ENCODE measurements at regions not wholly inside any gene's neighbourhood (a gene's known extent, or its start where the extent isn't known, plus 50 kb on each side); places are given as distances from the start of the nearest gene placed in this dataset.

GRCh38 chr4:34289489-34289888, 1954.8 kb downstream of the ARAP2 start:
- Histone ChIP-seq H3K27ac (ENCODE audit: low read depth in 1 of 2, low read length in 2 of 2) (no peak overlapping the region), H3K9me3 (ENCODE audit: control insufficient read depth in 1 of 2, insufficient read depth in 1 of 2, low read length in 2 of 2) (no peaks in the 10 kb centered on the region), H3K27me3 (ENCODE audit: control insufficient read depth in 1 of 2, insufficient read depth in 2 of 2, low read length in 2 of 2) (no peaks in the 10 kb centered on the region), H3K36me3 (ENCODE audit: insufficient read depth, low read length) (no peaks in the 10 kb centered on the region), H3K4me3 (ENCODE audit: low read length) (no peak overlapping the region), H3K4me1 (ENCODE audit: insufficient read depth, low read length) (no peaks in the 10 kb centered on the region)
- POLR2A ChIA-PET = no interaction called here
- no peaks in the 10 kb centered on the region for H3K4me1 Mint-ChIP-seq (ENCODE audit: low read depth)
- ATAC-seq (ENCODE audit: poor library complexity) = no peak
- intact Hi-C loops (cut with DNase I, micrococcal nuclease) = no loop called here
- no peak overlapping the region for H3K4me3 Mint-ChIP-seq
- H3K9me3 Mint-ChIP-seq = peaks cover 6% of the 10 kb centered on the region
- H3K36me3 Mint-ChIP-seq (ENCODE audit: low read depth) = no peaks in the 10 kb centered on the region
- TF ChIP-seq CTCF (IDR thresholded peaks at IDR 0.05) = no peak
- CTCF ChIA-PET = no interaction called here
- no peaks in the 10 kb centered on the region for H3K27me3 Mint-ChIP-seq
- H3K27ac Mint-ChIP-seq = no peak overlapping the region
- DNase-seq = no peak

GRCh38 chr4:34289962-34290361, 1954.4 kb downstream of the ARAP2 start:
- H3K9me3 Mint-ChIP-seq = peaks cover 4% of the 10 kb centered on the region
- POLR2A ChIA-PET = no interaction called here
- Histone ChIP-seq H3K27ac (ENCODE audit: low read depth in 1 of 2, low read length in 2 of 2) (no peak overlapping the region), H3K27me3 (ENCODE audit: control insufficient read depth in 1 of 2, insufficient read depth in 2 of 2, low read length in 2 of 2) (no peaks in the 10 kb centered on the region), H3K36me3 (ENCODE audit: insufficient read depth, low read length) (no peaks in the 10 kb centered on the region), H3K4me1 (ENCODE audit: insufficient read depth, low read length) (no peaks in the 10 kb centered on the region), H3K9me3 (ENCODE audit: control insufficient read depth in 1 of 2, insufficient read depth in 1 of 2, low read length in 2 of 2) (no peaks in the 10 kb centered on the region), H3K4me3 (ENCODE audit: low read length) (no peak overlapping the region)
- no peaks in the 10 kb centered on the region for H3K36me3 Mint-ChIP-seq (ENCODE audit: low read depth)
- no peak overlapping the region for H3K4me3 Mint-ChIP-seq
- ATAC-seq (ENCODE audit: poor library complexity) = no peak
- intact Hi-C loops (cut with DNase I, micrococcal nuclease) = no loop called here
- H3K27me3 Mint-ChIP-seq = no peaks in the 10 kb centered on the region
- H3K27ac Mint-ChIP-seq = no peak overlapping the region
- DNase-seq = no peak
- TF ChIP-seq CTCF (IDR thresholded peaks at IDR 0.05) = no peak
- no peaks in the 10 kb centered on the region for H3K4me1 Mint-ChIP-seq (ENCODE audit: low read depth)
- CTCF ChIA-PET = no interaction called here

- Mint-ChIP-seq H3K27me3 (no peaks in the 10 kb centered on the region), H3K36me3 (ENCODE audit: low read depth) (no peaks in the 10 kb centered on the region), H3K27ac (no peak overlapping the region), H3K9me3 (peaks cover 2% of the 10 kb centered on the region), H3K4me1 (ENCODE audit: low read depth) (no peaks in the 10 kb centered on the region), H3K4me3 (no peak overlapping the region)
- H3K36me3 ChIP-seq (ENCODE audit: insufficient read depth, low read length) = no peaks in the 10 kb centered on the region
- ChIA-PET POLR2A (no interaction called here), CTCF (no interaction called here)
- no peaks in the 10 kb centered on the region for H3K9me3 ChIP-seq (ENCODE audit: control insufficient read depth in 1 of 2, insufficient read depth in 1 of 2, low read length in 2 of 2)
- ATAC-seq (ENCODE audit: poor library complexity) (no peak), DNase-seq (no peak)
- intact Hi-C loops (cut with DNase I, micrococcal nuclease) = no loop called here
- no peak overlapping the region for H3K27ac ChIP-seq (ENCODE audit: low read depth in 1 of 2, low read length in 2 of 2)
- no peaks in the 10 kb centered on the region for H3K27me3 ChIP-seq (ENCODE audit: control insufficient read depth in 1 of 2, insufficient read depth in 2 of 2, low read length in 2 of 2)
- no peak for TF ChIP-seq CTCF (IDR thresholded peaks at IDR 0.05)
- no peak overlapping the region for H3K4me3 ChIP-seq (ENCODE audit: low read length)
- no peaks in the 10 kb centered on the region for H3K4me1 ChIP-seq (ENCODE audit: insufficient read depth, low read length)
Observed at GRCh38 chr4:34293459-34293858, 1950.9 kb downstream of the ARAP2 start.
